Epithelial cell of esophagus (primary cell): ENCODE measurements at regions not wholly inside any gene's neighbourhood (a gene's known extent, or its start where the extent isn't known, plus 50 kb on each side); places are given as distances from the start of the nearest gene placed in this dataset.
"Not testable (repeated sequence)": the region's sequence is repeated elsewhere in the genome, so short reads cannot be mapped to it uniquely, and the experiment has no call there.

Source experiments
- DNase-seq: peaks from one replicate; pipeline ENCODE4 v3.0.0; 2010; ENCODE audit warnings: low read depth
- H3K4me3 ChIP-seq: 2 replicates; pipeline ENCODE4 v1.5.1; 2011; ENCODE audit warnings: mild to moderate bottlenecking, low read length, control low read depth
- TF ChIP-seq, protein P1 (sequence below): IDR thresholded peaks from 2 replicates; pipeline ENCODE4 v1.5.1; 2011; ENCODE audit warnings: low read depth, mild to moderate bottlenecking, low read length, control low read depth, inconsistent platforms; ENCODE audit not compliant: insufficient read depth; ENCODE audit errors: missing control alignments

DNA sequence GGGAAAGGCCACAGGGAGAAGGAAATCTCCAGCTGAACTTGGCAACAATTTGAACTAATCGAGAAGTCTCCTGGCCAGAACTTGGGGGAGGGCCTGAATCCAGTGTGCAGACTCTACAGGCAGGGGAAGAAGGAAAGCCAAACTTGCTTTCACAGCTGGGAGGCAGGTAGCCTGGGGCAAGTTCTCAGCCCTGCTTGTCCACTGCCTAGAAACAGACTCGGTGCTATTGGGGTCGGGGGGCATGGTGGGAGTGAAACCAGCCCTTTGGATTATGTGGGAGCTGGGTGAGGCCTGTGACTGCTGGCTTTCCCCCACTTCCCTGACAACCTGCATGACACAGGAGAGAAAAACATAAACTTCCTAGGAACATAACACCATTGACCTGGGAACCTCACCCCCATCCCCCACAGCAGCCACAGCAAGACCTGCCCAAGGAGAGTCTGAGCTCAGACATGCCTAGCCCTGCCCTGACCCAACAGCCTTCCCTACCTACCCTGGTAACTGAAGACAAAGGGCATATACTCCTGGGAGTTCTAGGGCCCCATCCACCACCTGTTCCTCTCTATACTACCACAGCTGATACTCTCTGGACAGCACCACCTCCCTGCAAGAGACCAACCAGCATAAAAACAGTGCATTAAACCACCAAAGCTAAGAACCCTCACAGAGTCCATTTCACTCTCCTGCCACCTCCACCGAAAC, 103.7 kb upstream of the MNS1 start:
- DNase-seq, result peak; percentile 29
- TF ChIP-seq, protein P1, sequence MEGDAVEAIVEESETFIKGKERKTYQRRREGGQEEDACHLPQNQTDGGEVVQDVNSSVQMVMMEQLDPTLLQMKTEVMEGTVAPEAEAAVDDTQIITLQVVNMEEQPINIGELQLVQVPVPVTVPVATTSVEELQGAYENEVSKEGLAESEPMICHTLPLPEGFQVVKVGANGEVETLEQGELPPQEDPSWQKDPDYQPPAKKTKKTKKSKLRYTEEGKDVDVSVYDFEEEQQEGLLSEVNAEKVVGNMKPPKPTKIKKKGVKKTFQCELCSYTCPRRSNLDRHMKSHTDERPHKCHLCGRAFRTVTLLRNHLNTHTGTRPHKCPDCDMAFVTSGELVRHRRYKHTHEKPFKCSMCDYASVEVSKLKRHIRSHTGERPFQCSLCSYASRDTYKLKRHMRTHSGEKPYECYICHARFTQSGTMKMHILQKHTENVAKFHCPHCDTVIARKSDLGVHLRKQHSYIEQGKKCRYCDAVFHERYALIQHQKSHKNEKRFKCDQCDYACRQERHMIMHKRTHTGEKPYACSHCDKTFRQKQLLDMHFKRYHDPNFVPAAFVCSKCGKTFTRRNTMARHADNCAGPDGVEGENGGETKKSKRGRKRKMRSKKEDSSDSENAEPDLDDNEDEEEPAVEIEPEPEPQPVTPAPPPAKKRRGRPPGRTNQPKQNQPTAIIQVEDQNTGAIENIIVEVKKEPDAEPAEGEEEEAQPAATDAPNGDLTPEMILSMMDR, result no peak
- H3K4me3 ChIP-seq, result no peak overlapping the region

DNA sequence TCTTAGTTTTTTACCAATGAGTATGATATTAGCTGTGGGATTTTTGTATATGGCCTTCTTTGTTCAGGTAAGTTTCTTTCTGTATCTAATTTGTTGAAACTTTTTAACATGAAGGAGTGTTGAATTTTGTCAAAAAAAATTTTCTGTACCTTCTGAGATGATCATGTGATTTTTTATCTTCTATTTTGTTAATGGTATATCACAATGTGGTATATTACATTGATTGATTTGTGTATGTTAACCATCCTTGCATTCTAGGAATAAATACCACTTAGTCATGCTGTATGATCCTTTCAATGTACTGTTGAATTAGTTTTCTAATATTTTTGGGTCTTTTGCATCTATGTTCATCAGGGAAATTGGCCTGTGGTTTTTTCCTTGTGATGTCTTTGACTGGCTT, 92.5 kb upstream of the MNS1 start:
- H3K4me3 ChIP-seq, result no peak overlapping the region
- TF ChIP-seq, protein P1, result no peak
- no peak for DNase-seq

DNA sequence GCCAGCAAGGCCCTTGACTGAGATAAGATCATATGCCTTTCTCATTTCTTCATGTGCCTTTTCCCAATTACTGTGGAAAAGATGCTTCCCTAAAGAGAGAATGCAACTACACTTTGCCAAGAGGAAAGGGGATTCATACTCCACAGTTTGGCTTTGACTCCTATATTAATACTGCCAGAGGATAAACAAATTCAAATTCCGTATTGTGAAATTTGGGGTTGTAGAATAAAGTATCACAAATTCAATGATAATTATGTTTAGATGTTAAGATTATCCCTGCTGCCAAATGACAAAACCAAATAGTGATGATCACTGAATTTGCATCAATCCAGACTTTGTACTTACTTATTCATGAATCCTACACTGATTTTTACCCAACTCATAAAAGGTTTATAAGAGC, 88.5 kb upstream of the MNS1 start:
- TF ChIP-seq, protein P1, result no peak
- H3K4me3 ChIP-seq, result no peak overlapping the region
- DNase-seq, result no peak

DNA sequence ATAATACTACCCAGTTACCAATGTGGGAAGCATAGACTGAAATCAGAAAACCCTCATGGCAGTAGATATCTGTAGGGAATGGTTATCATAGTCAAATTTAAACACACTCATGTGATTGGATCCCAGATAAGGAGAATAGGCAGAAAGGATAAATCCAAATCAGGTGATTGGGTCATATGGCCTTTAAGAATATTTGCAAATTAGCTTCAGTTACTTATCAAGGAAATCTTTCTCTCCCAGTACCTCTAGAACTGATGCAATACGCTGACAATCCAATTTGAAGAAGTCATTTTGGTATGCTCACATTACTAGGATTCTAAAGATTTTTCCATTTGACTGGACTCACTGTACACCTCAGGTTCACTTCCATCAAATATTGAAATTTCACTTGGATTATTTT, 87.7 kb upstream of the MNS1 start:
- H3K4me3 ChIP-seq, result no peak overlapping the region
- TF ChIP-seq, protein P1, result no peak
- DNase-seq, result no peak

DNA sequence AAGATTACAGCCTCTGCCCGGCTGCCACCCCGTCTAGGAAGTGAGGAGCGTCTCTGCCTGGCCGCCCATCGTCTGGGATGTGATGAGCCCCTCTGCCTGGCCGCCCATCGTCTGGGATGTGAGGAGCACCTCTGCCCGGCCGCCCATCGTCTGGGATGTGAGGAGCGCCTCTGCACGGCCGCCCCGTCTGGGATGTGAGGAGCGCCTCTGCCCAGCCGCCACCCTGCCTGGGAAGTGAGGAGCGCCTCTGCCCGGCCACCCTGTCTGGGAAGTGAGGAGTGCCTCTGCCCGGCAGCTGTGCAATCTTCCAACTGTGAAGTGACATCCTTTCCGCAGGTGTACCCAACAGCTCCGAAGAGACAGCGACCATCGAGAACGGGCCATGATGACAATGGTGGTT, 75.6 kb upstream of the MNS1 start:
- DNase-seq, H3K4me3 ChIP-seq: not testable (repeated sequence)

DNA sequence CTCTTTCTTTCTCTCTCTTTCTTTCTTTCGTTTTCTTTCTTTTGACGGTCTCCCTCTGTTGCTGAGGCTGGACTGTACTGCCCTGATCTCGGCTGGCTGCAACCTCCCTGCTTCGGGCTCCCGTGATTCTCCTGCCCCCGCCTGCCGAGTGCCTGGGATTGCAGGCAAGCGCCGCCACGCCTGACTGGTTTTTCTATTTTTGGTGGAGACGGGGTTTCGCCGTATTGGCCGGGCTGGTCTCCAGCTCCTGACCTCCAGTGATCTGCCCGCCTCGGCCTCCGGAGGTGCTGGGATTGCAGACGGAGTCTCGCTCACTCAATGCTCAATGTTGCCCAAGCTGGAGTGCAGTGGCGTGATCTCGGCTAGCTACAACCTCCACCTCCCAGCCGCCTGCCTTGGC, 75.2 kb upstream of the MNS1 start:
- DNase-seq, H3K4me3 ChIP-seq: not testable (repeated sequence)

DNA sequence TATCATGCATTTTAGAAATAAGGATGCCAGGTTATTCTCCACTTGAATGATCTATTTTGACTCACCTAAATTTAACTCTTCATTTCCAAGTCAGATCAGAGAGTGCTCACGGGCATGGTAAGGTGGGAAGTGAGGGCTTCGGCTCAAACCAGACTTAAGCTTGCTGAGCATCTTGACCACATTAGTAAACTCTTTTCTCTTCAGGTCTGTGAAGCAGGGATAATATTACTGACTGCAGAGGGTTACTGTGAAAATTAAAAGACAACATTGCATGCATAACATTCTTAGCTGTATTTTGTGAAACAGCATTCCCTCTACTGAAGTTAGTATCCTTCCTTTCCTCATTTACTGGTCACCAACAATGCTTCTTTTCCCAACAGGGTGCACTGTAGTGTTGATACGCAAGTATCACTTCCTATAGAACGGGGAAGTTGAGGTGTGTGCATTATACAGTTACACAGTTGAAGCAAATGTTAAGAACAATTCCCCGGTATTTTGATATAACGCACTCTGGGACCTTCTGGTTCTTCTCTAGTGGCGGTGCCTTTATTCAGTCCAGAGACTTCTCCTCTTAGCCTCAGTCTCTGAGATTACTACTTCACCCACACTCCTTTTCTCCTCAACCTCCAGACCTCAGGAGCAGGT, 74.1 kb upstream of the MNS1 start:
- DNase-seq, result no peak
- TF ChIP-seq, protein P1, result no peak
- no peak overlapping the region for H3K4me3 ChIP-seq

DNA sequence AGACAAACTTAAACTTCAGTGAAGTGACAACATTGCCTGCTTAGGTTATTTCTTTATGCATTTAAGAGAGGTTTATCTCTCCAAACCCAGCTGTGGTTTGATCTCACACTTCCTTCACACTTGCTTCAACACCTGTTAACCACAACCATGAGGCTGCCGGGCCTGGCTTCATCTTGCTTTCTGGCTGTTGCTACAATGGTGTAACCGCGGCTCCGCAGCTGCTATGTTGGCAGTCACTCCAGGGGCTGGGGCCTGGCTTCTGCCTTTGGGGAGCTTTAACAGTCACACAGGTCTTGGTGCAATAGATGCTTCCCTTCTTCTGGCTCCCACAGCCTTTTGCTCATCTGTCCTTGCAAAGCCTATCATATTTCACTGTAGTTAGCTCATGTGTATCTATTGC, 72.9 kb upstream of the MNS1 start:
- DNase-seq, result no peak
- TF ChIP-seq, protein P1, result no peak
- no peak overlapping the region for H3K4me3 ChIP-seq
